Inferior parietal cortex (tissue), 1 donor: ENCODE measurements at regions not wholly inside any gene's neighbourhood (a gene's known extent, or its start where the extent isn't known, plus 50 kb on each side); places are given as distances from the start of the nearest gene placed in this dataset.

Experiments
- DNase-seq: peaks from one replicate; pipeline ENCODE4 v3.0.0-alpha.2; 2016; ENCODE audit errors: extremely low spot score

GRCh38 chr9:82549174-82549821, 513.6 kb downstream of the RASEF start:
- no peak for DNase-seq

- no peak for DNase-seq
These were observed 510.2 kb downstream of the RASEF start for GRCh38 chr9:82552784-82553183.

- no peak for DNase-seq
These were observed 509.1 kb downstream of the RASEF start for GRCh38 chr9:82553654-82554366.

GRCh38 chr9:82554381-82554780, 508.6 kb downstream of the RASEF start:
- DNase-seq = no peak

GRCh38 chr9:82555031-82555430, 507.9 kb downstream of the RASEF start:
- no peak for DNase-seq

GRCh38 chr9:82555431-82556051, 507.4 kb downstream of the RASEF start:
- DNase-seq = no peak

GRCh38 chr9:82558346-82558745, 504.6 kb downstream of the RASEF start:
- DNase-seq = no peak

GRCh38 chr9:82558855-82559630, 503.9 kb downstream of the RASEF start:
- no peak for DNase-seq

- no peak for DNase-seq
These were observed 502.9 kb downstream of the RASEF start for GRCh38 chr9:82560036-82560435.

- no peak for DNase-seq
These were observed 502.5 kb downstream of the RASEF start for GRCh38 chr9:82560457-82560904.

GRCh38 chr9:82563094-82563493, 499.8 kb downstream of the RASEF start:
- no peak for DNase-seq

GRCh38 chr9:82563841-82564240, 499.1 kb downstream of the RASEF start:
- no peak for DNase-seq

GRCh38 chr9:82565188-82565969, 497.6 kb downstream of the RASEF start:
- DNase-seq = no peak

- DNase-seq = no peak
These were observed 495.0 kb downstream of the RASEF start for GRCh38 chr9:82567953-82568352.

- no peak for DNase-seq
These were observed 492.7 kb downstream of the RASEF start for GRCh38 chr9:82570226-82570625.

GRCh38 chr9:82571540-82571939, 491.4 kb downstream of the RASEF start:
- DNase-seq = no peak

GRCh38 chr9:82572146-82572545, 490.8 kb downstream of the RASEF start:
- DNase-seq = no peak

GRCh38 chr9:82574911-82575310, 488.0 kb downstream of the RASEF start:
- no peak for DNase-seq

- DNase-seq = no peak
These were observed 482.0 kb downstream of the RASEF start for GRCh38 chr9:82580921-82581320.

GRCh38 chr9:82581516-82581915, 481.4 kb downstream of the RASEF start:
- no peak for DNase-seq

- DNase-seq = no peak
These were observed 481.0 kb downstream of the RASEF start for GRCh38 chr9:82581935-82582334.
